Ovary (tissue), 7 donors: ENCODE measurements at regions not wholly inside any gene's neighbourhood (a gene's known extent, or its start where the extent isn't known, plus 50 kb on each side); places are given as distances from the start of the nearest gene placed in this dataset.

ENCODE experiments used
- DNase-seq, 5 donors: peaks; one replicate each; pipeline ENCODE4 v3.0.0-alpha.2; 2019 to 2020
- H3K27ac ChIP-seq, 2 donors: fragments of 200-600 bp; one replicate each; pipeline versions ENCODE4 v1.5.1 to v1.8.0; 2019 to 2022
- H3K27me3 ChIP-seq: fragments of 200-600 bp; one replicate; pipeline ENCODE4 v1.8.0; 2022
- H3K36me3 ChIP-seq: fragments of 200-600 bp; sonication (generic); one replicate; pipeline ENCODE4 v1.5.1; 2019
- H3K4me1 ChIP-seq: one replicate; pipeline ENCODE4 v1.8.1; 2013; ENCODE audit warnings: mild to moderate bottlenecking, moderate library complexity; ENCODE audit not compliant: insufficient read depth
- H3K4me3 ChIP-seq: fragments of 200-600 bp; sonication (generic); one replicate; pipeline ENCODE4 v1.5.1; 2017
- H3K9me3 ChIP-seq, 2 donors: fragments of 200-600 bp in 1 of 2; sonication (generic) in 1 of 2; one replicate each; pipeline versions ENCODE4 v1.5.1 to v1.8.1; 2013 to 2019; ENCODE audit warnings: mild to moderate bottlenecking in 1 of 2, moderate library complexity in 1 of 2
- EP300 ChIP-seq: sonication (generic); formaldehyde crosslinking; IDR thresholded peaks from one replicate; pipeline ENCODE4 v1.6.1; 2017; ENCODE audit warnings: antibody characterized with exemption
- POLR2A ChIP-seq: fragments of 450-650 bp; IDR thresholded peaks from one replicate; pipeline ENCODE4 v1.6.1; 2017; ENCODE audit warnings: antibody characterized with exemption, mild to moderate bottlenecking, moderate library complexity
- WGBS, 3 donors: extraction: QIAGEN DNeasy Blood & Tissue Kit in 1 of 3; methylation state at CpG; one replicate each; pipeline versions ENCODE4 v1.1.5 to v1.1.7; 2013 to 2017; 5-methylcytosine and 5-hydroxymethylcytosine counted together
- intact Hi-C, 4 donors: fragments of 100-400 bp; cut with DNase I; formaldehyde crosslinking; loops; one replicate each; pipeline versions ENCODE4 v1.11.0 to v1.15.1; 2022 to 2023
- TF ChIP-seq, protein P1 (sequence below), 3 donors: fragments of 450-650 bp in 2 of 3; fragments of 200-600 bp in 1 of 3; IDR thresholded peaks; one replicate each; pipeline versions ENCODE4 v1.5.1 to v1.8.0; 2016 to 2022; ENCODE audit warnings: antibody characterized with exemption in 3 of 3, mild to moderate bottlenecking in 1 of 3
- donor health status: DM: no; HTN: no; CAD: no; lungs with moderate emphysema.
- donor health status: DM: no; HTN: no; CAD: no.
- donor health status: Bipolar disorder and iron deficiency.
- donor health status: DM: no; HTN: no; CAD: no.
- donor health status: DM: yes; HTN: yes; CAD: no.

DNA sequence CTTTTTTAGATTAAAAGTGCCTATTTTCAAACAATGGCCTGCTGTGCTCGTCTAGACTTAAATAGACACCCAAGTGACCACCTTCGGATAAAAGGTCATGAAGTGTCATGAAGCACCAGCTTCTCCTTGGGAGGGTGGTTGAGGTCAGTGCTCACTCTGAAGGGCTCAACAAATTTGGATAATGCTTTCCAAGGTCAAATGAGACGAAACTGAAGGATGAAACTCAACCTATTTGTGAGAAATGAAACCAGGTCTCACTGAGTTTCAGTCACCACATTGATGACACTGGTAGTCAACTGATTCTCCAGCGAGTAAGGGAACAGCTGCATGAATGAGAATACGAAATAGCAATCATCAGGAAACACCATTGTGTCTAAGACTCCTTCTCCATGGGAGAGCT, 852.6 kb downstream of the NTRK3 start:
- Histone ChIP-seq H3K4me1 (no peaks in the 10 kb centered on the region), H3K27me3 (no peaks in the 10 kb centered on the region), H3K4me3 (no peak overlapping the region), H3K27ac (no peak overlapping the region), H3K36me3 (no peaks in the 10 kb centered on the region), H3K9me3 (no peaks in the 10 kb centered on the region)
- DNase-seq, result no peak
- TF ChIP-seq POLR2A, result no peak
- TF ChIP-seq, protein P1, sequence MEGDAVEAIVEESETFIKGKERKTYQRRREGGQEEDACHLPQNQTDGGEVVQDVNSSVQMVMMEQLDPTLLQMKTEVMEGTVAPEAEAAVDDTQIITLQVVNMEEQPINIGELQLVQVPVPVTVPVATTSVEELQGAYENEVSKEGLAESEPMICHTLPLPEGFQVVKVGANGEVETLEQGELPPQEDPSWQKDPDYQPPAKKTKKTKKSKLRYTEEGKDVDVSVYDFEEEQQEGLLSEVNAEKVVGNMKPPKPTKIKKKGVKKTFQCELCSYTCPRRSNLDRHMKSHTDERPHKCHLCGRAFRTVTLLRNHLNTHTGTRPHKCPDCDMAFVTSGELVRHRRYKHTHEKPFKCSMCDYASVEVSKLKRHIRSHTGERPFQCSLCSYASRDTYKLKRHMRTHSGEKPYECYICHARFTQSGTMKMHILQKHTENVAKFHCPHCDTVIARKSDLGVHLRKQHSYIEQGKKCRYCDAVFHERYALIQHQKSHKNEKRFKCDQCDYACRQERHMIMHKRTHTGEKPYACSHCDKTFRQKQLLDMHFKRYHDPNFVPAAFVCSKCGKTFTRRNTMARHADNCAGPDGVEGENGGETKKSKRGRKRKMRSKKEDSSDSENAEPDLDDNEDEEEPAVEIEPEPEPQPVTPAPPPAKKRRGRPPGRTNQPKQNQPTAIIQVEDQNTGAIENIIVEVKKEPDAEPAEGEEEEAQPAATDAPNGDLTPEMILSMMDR (IDR thresholded peaks at IDR 0.05), result no peak
- no peak for TF ChIP-seq EP300
- WGBS, 3 donors, result 57 to 75% (median 65%) methylated on average over 5 of the region's 5 CpGs
- intact Hi-C loops, result no loop called here

DNA sequence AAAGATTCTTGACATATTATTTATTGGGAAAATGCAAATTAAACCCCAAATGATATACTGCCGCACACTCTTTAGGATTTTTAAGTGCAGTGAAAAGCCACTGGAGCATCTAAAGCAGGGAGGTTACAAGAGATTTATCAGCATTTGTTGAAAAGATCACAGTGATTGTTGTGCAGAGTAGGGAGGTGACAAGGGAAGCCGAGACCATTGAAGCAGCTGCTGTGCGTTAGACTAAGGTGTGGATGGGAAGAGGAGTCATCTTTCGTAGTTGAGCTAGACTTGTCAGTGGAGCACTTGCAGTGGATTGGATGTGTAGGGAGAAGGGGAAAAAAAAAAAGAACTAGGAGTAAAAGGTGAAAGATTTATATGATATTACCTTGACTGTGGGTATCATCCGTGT, 854.6 kb downstream of the NTRK3 start:
- Histone ChIP-seq H3K36me3 (no peaks in the 10 kb centered on the region), H3K4me1 (no peaks in the 10 kb centered on the region), H3K27me3 (no peaks in the 10 kb centered on the region), H3K27ac (no peak overlapping the region), H3K9me3 (no peaks in the 10 kb centered on the region), H3K4me3 (no peak overlapping the region)
- TF ChIP-seq POLR2A, result no peak
- no peak for TF ChIP-seq EP300
- TF ChIP-seq, protein P1 (IDR thresholded peaks at IDR 0.05), result no peak
- 33 to 51% (median 44%) methylated on average over 5 of the region's 5 CpGs for WGBS, 3 donors
- DNase-seq, result no peak
- intact Hi-C loops, result no loop called here

DNA sequence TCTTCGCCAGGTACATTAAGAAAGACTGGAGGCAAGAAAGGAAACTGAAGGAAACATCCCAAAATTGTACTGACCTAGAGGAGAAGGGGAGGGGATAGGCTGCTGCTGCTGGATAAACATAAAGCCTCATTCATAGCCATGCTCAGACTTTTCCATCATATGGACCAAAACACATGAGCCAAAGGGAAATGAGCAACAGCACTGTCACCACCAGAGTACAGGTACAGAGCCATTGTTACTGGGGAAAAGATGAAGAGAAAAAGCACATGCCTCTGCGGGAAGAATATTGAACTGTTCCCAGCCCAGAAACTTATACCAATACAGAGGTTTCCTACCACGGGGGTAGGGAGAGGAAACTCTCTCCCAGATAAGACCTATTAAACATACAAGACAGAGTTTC, 861.9 kb downstream of the NTRK3 start:
- no peaks in the 10 kb centered on the region for H3K27me3 ChIP-seq
- no peaks in the 10 kb centered on the region for H3K36me3 ChIP-seq
- no peak for DNase-seq
- no peak overlapping the region for H3K4me3 ChIP-seq
- no peak overlapping the region for H3K27ac ChIP-seq
- H3K4me1 ChIP-seq, result no peaks in the 10 kb centered on the region
- WGBS, 3 donors, result 59 to 86% (median 82%) methylated on average over 3 of the region's 3 CpGs
- TF ChIP-seq, protein P1 (IDR thresholded peaks at IDR 0.05), result no peak
- TF ChIP-seq EP300 (no peak), POLR2A (no peak)
- no peaks in the 10 kb centered on the region for H3K9me3 ChIP-seq
- intact Hi-C loops, result no loop called here

DNA sequence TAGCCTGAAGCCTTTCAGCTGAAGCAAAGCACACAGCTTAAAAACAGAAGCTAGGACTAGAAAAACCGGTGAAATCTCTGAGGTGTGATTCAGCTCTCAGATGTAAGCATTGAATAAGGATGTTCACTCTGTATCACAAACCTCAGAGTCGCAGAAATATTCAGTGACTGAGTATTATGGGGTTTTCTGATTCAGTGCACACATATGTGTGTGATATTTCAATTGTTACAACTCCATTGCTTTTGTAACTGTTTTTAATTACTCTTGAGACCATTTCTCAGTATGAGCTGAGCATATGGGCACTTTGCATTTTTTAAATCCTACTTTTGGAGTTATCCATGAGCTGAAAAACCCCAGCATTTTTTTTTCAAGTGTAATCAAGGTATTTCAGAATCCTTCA, 868.8 kb downstream of the NTRK3 start:
- intact Hi-C loops, result no loop called here
- WGBS, 3 donors, result 72 to 81% (median 73%) methylated on average over 2 of the region's 2 CpGs
- no peaks in the 10 kb centered on the region for H3K9me3 ChIP-seq
- no peak overlapping the region for H3K27ac ChIP-seq
- TF ChIP-seq EP300, result no peak
- TF ChIP-seq, protein P1 (IDR thresholded peaks at IDR 0.05), result no peak
- no peak for TF ChIP-seq POLR2A
- H3K4me3 ChIP-seq, result no peak overlapping the region
- H3K4me1 ChIP-seq, result no peaks in the 10 kb centered on the region
- no peaks in the 10 kb centered on the region for H3K27me3 ChIP-seq
- no peaks in the 10 kb centered on the region for H3K36me3 ChIP-seq
- DNase-seq, result no peak

DNA sequence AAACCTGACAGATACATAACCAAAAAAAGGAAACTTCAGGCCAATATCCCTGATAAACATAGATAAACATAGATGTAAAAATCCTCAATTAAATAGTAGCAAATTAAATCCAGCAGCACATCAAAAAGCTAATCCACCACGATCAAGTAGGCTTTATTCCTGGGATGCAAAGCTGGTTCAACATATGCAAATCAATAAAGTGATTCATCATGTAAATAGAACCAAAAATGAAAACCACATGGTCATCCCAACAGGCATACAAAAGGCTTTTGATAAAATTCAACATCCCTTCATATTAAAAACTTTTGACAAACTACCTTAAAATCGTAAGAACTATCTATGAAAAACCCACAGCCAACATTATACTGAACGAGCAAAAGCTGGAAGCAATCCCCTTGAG, 882.2 kb downstream of the NTRK3 start:
- TF ChIP-seq, protein P1 (IDR thresholded peaks at IDR 0.05), result no peak
- TF ChIP-seq POLR2A, result no peak
- no peak for TF ChIP-seq EP300
- Histone ChIP-seq H3K27ac (no peak overlapping the region), H3K4me3 (no peak overlapping the region), H3K9me3 (no peaks in the 10 kb centered on the region), H3K36me3 (no peaks in the 10 kb centered on the region), H3K4me1 (no peaks in the 10 kb centered on the region), H3K27me3 (no peaks in the 10 kb centered on the region)
- 46 to 65% (median 59%) methylated on average over 3 of the region's 3 CpGs for WGBS, 3 donors
- DNase-seq, result no peak
- intact Hi-C loops, result no loop called here
